Stimulated activated CD4-positive, alpha-beta T cell treated with anti-CD3 and anti-CD28 coated beads, TNF-alpha, amount 100 ng/mL, for 1 hour (primary cell): ENCODE measurements at regions not wholly inside any gene's neighbourhood (a gene's known extent, or its start where the extent isn't known, plus 50 kb on each side); places are given as distances from the start of the nearest gene placed in this dataset.
"Not testable (repeated sequence)": the region's sequence is repeated elsewhere in the genome, so short reads cannot be mapped to it uniquely, and the experiment has no call there.

Experiments used
- DNase-seq, 3 donors: peaks; one replicate each; pipeline ENCODE4 v3.0.0-alpha.2; 2020; ENCODE audit warnings: low read depth in 3 of 3, low spot score in 1 of 3

GRCh38 chr12:88726806-88727720, 146.8 kb upstream of the KITLG start:
- DNase-seq: no peak

- DNase-seq: no peak
Observed at GRCh38 chr12:88725592-88726143, 145.4 kb upstream of the KITLG start.

- no peak for DNase-seq
Observed at GRCh38 chr12:88723219-88723618, 142.9 kb upstream of the KITLG start.

- DNase-seq: no peak
Observed at GRCh38 chr12:88720785-88721650, 140.7 kb upstream of the KITLG start.

GRCh38 chr12:88720231-88720630, 140.0 kb upstream of the KITLG start:
- DNase-seq: no peak

GRCh38 chr12:88717188-88717587, 136.9 kb upstream of the KITLG start:
- DNase-seq: no peak

- DNase-seq: no peak
Observed at GRCh38 chr12:88716240-88716639, 136.0 kb upstream of the KITLG start.

- DNase-seq: no peak
Observed at GRCh38 chr12:88715673-88716072, 135.4 kb upstream of the KITLG start.

GRCh38 chr12:88714263-88714882, 134.1 kb upstream of the KITLG start:
- not testable (repeated sequence) for DNase-seq

- DNase-seq: no peak
Observed at GRCh38 chr12:88707800-88708199, 127.5 kb upstream of the KITLG start.

- no peak for DNase-seq
Observed at GRCh38 chr12:88706286-88706685, 126.0 kb upstream of the KITLG start.

GRCh38 chr12:88703790-88704189, 123.5 kb upstream of the KITLG start:
- DNase-seq: no peak

- DNase-seq: no peak
Observed at GRCh38 chr12:88698471-88698870, 118.2 kb upstream of the KITLG start.

GRCh38 chr12:88693837-88694445, 113.7 kb upstream of the KITLG start:
- no peak for DNase-seq

- DNase-seq: no peak
Observed at GRCh38 chr12:88691811-88692210, 111.5 kb upstream of the KITLG start.

GRCh38 chr12:88684610-88685009, 104.3 kb upstream of the KITLG start:
- no peak for DNase-seq

GRCh38 chr12:88684170-88684569, 103.9 kb upstream of the KITLG start:
- DNase-seq: no peak

GRCh38 chr12:88683628-88684027, 103.4 kb upstream of the KITLG start:
- DNase-seq: no peak

GRCh38 chr12:88681271-88681670, 101.0 kb upstream of the KITLG start:
- no peak for DNase-seq

- no peak for DNase-seq
Observed at GRCh38 chr12:88677464-88677863, 97.2 kb upstream of the KITLG start.

GRCh38 chr12:88667615-88668014, 87.3 kb upstream of the KITLG start:
- not testable (repeated sequence) for DNase-seq
